HepG2 (cell line): ENCODE measurements at regions not wholly inside any gene's neighbourhood (a gene's known extent, or its start where the extent isn't known, plus 50 kb on each side); places are given as distances from the start of the nearest gene placed in this dataset.

Experiments used
- ATAC-seq: fragments of 200-7000 bp; cut with Tn5 transposase; 3 replicates; pipeline ENCODE4 v1.9.1; 2020; ENCODE audit warnings: mild to moderate bottlenecking, moderate library complexity
- BruUV-seq: library from RNA; stranded (reverse); fragments of 400-500 nt; replicated peaks from 2 replicates; lab custom pipeline; 2021; lab: Mats Ljungman, UMichigan
- CTCF ChIA-PET: fragments of 300-600 bp; formaldehyde crosslinking; extraction: SDS; loops from one replicate; lab custom pipeline; 2021; ENCODE audit warnings: low total read pairs, inconsistent platforms, low intra/inter-chr PET ratio; lab: Yijun Ruan, JAX
- POLR2A ChIA-PET: fragments of 350-600 bp; sonication (Branson Sonifier 250); formaldehyde crosslinking; loops from one replicate; lab custom pipeline; 2020; ENCODE audit warnings: antibody characterized with exemption, inconsistent platforms; lab: Yijun Ruan, JAX
- DNase-seq: peaks from one replicate; pipeline ENCODE4 v3.0.0-alpha.2; 2015; ENCODE audit warnings: low spot score
- FAIRE-seq: peaks from 3 replicates; lab custom pipeline; 2011; peaks lifted over from hg19 to GRCh38; lab: Jason Lieb, UNC
- H2AFZ ChIP-seq: one replicate; pipeline ENCODE4 v1.6.1; 2011; ENCODE audit warnings: low read length, inconsistent platforms
- H3K27ac ChIP-seq: fragments of 300-600 bp; 3 replicates; pipeline ENCODE4 v1.8.0; 2011; ENCODE audit warnings: mixed run types, mild to moderate bottlenecking, mixed read lengths, low read length, inconsistent platforms; ENCODE audit not compliant: insufficient read depth; ENCODE audit errors: extremely low read length
- H3K27me3 ChIP-seq, 2 experiments: fragments of 200-600 bp in 1 of 2; 2 replicates in 1 of 2; 3 replicates in 1 of 2; pipeline versions ENCODE4 v1.6.0 to v1.8.0; 2011; ENCODE audit warnings: low read length in 2 of 2, mild to moderate bottlenecking in 2 of 2, moderate library complexity in 2 of 2, inconsistent platforms in 1 of 2; ENCODE audit not compliant: insufficient read depth in 2 of 2, control insufficient read depth in 1 of 2
- H3K36me3 ChIP-seq, 2 experiments: fragments of 200-600 bp in 1 of 2; replicated peaks in 1 of 2; 2 replicates in 1 of 2; 3 replicates in 1 of 2; pipeline versions ENCODE4 v1.5.1 to v1.8.0; 2011; ENCODE audit warnings: low read length in 2 of 2, inconsistent platforms in 1 of 2; ENCODE audit not compliant: insufficient read depth in 2 of 2, control insufficient read depth in 1 of 2
- H3K4me1 ChIP-seq: 2 replicates; pipeline ENCODE4 v1.5.1; 2012; ENCODE audit warnings: low read length, inconsistent platforms; ENCODE audit not compliant: insufficient read depth
- H3K4me2 ChIP-seq: 2 replicates; pipeline ENCODE4 v1.6.0; 2011; ENCODE audit warnings: low read depth, low read length, inconsistent platforms
- H3K4me3 ChIP-seq, 3 experiments: fragments of 200-600 bp in 1 of 3; sonication (generic), shearing (Covaris generic) in 1 of 3; replicated peaks in 1 of 3; 2 replicates each; pipeline ENCODE4 v1.5.1; 2011 to 2016; ENCODE audit warnings: low read length in 3 of 3, inconsistent platforms in 2 of 3, low read depth in 2 of 3, mild to moderate bottlenecking in 2 of 3, control low read depth in 1 of 3, mixed read lengths in 1 of 3; ENCODE audit not compliant: insufficient read depth in 1 of 3
- H3K79me2 ChIP-seq: one replicate; pipeline ENCODE4 v1.6.1; 2011; ENCODE audit warnings: low read length, inconsistent platforms; ENCODE audit not compliant: insufficient read depth
- H3K9ac ChIP-seq: 2 replicates; pipeline ENCODE4 v1.6.0; 2011; ENCODE audit warnings: mild to moderate bottlenecking, low read depth, low read length, inconsistent platforms; ENCODE audit not compliant: insufficient read depth
- H3K9me3 ChIP-seq: 2 replicates; pipeline ENCODE4 v1.5.1; 2012; ENCODE audit warnings: mild to moderate bottlenecking, low read length
- H4K20me1 ChIP-seq: 2 replicates; pipeline ENCODE4 v1.6.0; 2011; ENCODE audit warnings: inconsistent platforms, mild to moderate bottlenecking, low read length, moderate library complexity; ENCODE audit not compliant: insufficient read depth
- CCAR2 ChIP-seq: fragments of 200-400 bp; formaldehyde crosslinking; optimal IDR thresholded peaks from 2 replicates; pipeline ENCODE3; 2018; ENCODE audit warnings: low read depth, mild to moderate bottlenecking, low read length, moderate library complexity
- E2F5 ChIP-seq: sonication (generic); formaldehyde crosslinking; conservative IDR thresholded peaks from 2 replicates; pipeline ENCODE4 v1.4.0; 2020; ENCODE audit warnings: missing genetic modification reagents
- GZF1 ChIP-seq: sonication (generic); formaldehyde crosslinking; IDR thresholded peaks from 2 replicates; pipeline ENCODE4 v1.5.1; 2020; ENCODE audit warnings: mild to moderate bottlenecking, missing genetic modification reagents
- MAFG ChIP-seq: sonication (generic); formaldehyde crosslinking; IDR thresholded peaks from 2 replicates; pipeline ENCODE4 v1.5.1; 2020; ENCODE audit warnings: mild to moderate bottlenecking, missing genetic modification reagents
- MXD3 ChIP-seq: IDR thresholded peaks from 2 replicates; pipeline ENCODE4 v1.6.1; 2016; ENCODE audit warnings: mild to moderate bottlenecking, missing biosample characterization, missing genetic modification reagents
- NAIF1 ChIP-seq: sonication (generic); formaldehyde crosslinking; IDR thresholded peaks from 2 replicates; pipeline ENCODE4 v1.5.0; 2020; ENCODE audit warnings: mild to moderate bottlenecking, missing genetic modification reagents, borderline replicate concordance
- SIN3B ChIP-seq: fragments of 150-350 bp; IDR thresholded peaks from 2 replicates; pipeline ENCODE4 v1.6.1; 2014; ENCODE audit warnings: low read length
- SP140L ChIP-seq: sonication (generic); formaldehyde crosslinking; IDR thresholded peaks from 2 replicates; pipeline ENCODE4 v1.4.0; 2020; ENCODE audit warnings: missing genetic modification reagents, borderline replicate concordance
- THYN1 ChIP-seq: sonication (generic); formaldehyde crosslinking; IDR thresholded peaks from 2 replicates; pipeline ENCODE4 v1.8.1; 2023; ENCODE audit warnings: low read depth, mild to moderate bottlenecking, moderate library complexity, missing genetic modification reagents, borderline replicate concordance
- YEATS2 ChIP-seq: sonication (generic); formaldehyde crosslinking; IDR thresholded peaks from 2 replicates; pipeline ENCODE4 v1.4.0; 2020; ENCODE audit warnings: missing genetic modification reagents, borderline replicate concordance
- ZBTB33 ChIP-seq: sonication (generic); formaldehyde crosslinking; IDR thresholded peaks from 2 replicates; pipeline ENCODE4 v1.4.0; 2020; ENCODE audit warnings: missing genetic modification reagents
- ZEB1 ChIP-seq: IDR thresholded peaks from 2 replicates; pipeline ENCODE4 v1.6.1; 2012; ENCODE audit warnings: mild to moderate bottlenecking, low read depth, inconsistent platforms; ENCODE audit not compliant: insufficient replicate concordance
- ZNF274 ChIP-seq: sonication (generic); formaldehyde crosslinking; IDR thresholded peaks from 2 replicates; pipeline ENCODE4 v1.5.1; 2020; ENCODE audit warnings: mild to moderate bottlenecking, missing genetic modification reagents
- ZNF639 ChIP-seq: conservative IDR thresholded peaks from 2 replicates; pipeline ENCODE4 v1.6.1; 2018; ENCODE audit warnings: missing genetic modification reagents
- ZNF670 ChIP-seq: sonication (generic); formaldehyde crosslinking; IDR thresholded peaks from 2 replicates; pipeline ENCODE4 v1.8.0; 2022; ENCODE audit warnings: mild to moderate bottlenecking, missing genetic modification reagents, borderline replicate concordance
- ZSCAN31 ChIP-seq: sonication (generic); formaldehyde crosslinking; IDR thresholded peaks from 2 replicates; pipeline ENCODE4 v1.5.0; 2020; ENCODE audit warnings: low read depth, mild to moderate bottlenecking, missing genetic modification reagents
- WGBS: methylation state at CpG from one replicate; pipeline ENCODE4 v1.1.6; 2017; ENCODE audit warnings: low lambda C conversion rate; 5-methylcytosine and 5-hydroxymethylcytosine counted together
- in situ Hi-C: cut with HindIII; loops from 2 replicates; pipeline ENCODE4 v1.10.0; 2017; ENCODE audit warnings: low pct_unique_long_range_greater_than_20kb; ENCODE audit not compliant: extremely low pct_ligation_motif_present
- intact Hi-C: fragments of 100-400 bp; cut with micrococcal nuclease; formaldehyde crosslinking; loops from one replicate; pipeline ENCODE4 v1.10.0; 2022; ENCODE audit not compliant: unreplicated experiment

- no peaks in the 10 kb centered on the region for H3K36me3 ChIP-seq
- in situ Hi-C loops = no loop called here
- no peaks in the 10 kb centered on the region for H3K27me3 ChIP-seq
- 5% methylated on average over 3 of the region's 3 CpGs for WGBS
- no peak overlapping the region for H3K4me2 ChIP-seq
- ATAC-seq = no peak
- H4K20me1 ChIP-seq = no peaks in the 10 kb centered on the region
- no peaks in the 10 kb centered on the region for H3K79me2 ChIP-seq
- CTCF ChIA-PET = no interaction called here
- TF ChIP-seq SIN3B (no peak), ZEB1 (no peak), ZNF639 (CRISPR knock-in tag) (no peak), ZNF274 (no peak), SP140L (no peak), ZSCAN31 (CRISPR knock-in tag) (no peak), E2F5 (CRISPR knock-in tag) (no peak), ZNF670 (CRISPR knock-in tag) (no peak), MXD3 (no peak), MAFG (no peak), ZBTB33 (no peak), CCAR2 (no peak), YEATS2 (CRISPR knock-in tag) (no peak), NAIF1 (CRISPR knock-in tag) (no peak), THYN1 (CRISPR knock-in tag) (no peak), GZF1 (no peak)
- TF ChIP-seq, all 625 proteins: peak for 0
- Histone ChIP-seq H3K9ac (no peak overlapping the region), H3K27ac (no peak overlapping the region), H3K4me3 (no peak overlapping the region), H3K4me1 (no peaks in the 10 kb centered on the region), H2AFZ (no peak overlapping the region), H3K9me3 (no peaks in the 10 kb centered on the region)
- POLR2A ChIA-PET = no interaction called here
- FAIRE-seq = no peak
- no TSS peak for BruUV-seq
- intact Hi-C loops = no loop called here
- DNase-seq = no peak
These were observed 111.8 kb upstream of the TLE1 start for GRCh38 chr9:81801190-81801589.
